EL (cell line): ENCODE measurements at regions not wholly inside any gene's neighbourhood (a gene's known extent, or its start where the extent isn't known, plus 50 kb on each side); places are given as distances from the start of the nearest gene placed in this dataset.
"Not testable (repeated sequence)": the region's sequence is repeated elsewhere in the genome, so short reads cannot be mapped to it uniquely, and the experiment has no call there.

Source experiments
- DNase-seq: peaks from one replicate; pipeline ENCODE4 v3.0.0-alpha.2; 2016

GRCh38 chr5:104915226-104915625 is 1352.6 kb upstream of the NUDT12 start:
- no peak for DNase-seq

GRCh38 chr5:104914536-104915070 is 1352.0 kb upstream of the NUDT12 start:
- DNase-seq: no peak

- no peak for DNase-seq
These were observed 1351.3 kb upstream of the NUDT12 start for GRCh38 chr5:104913841-104914281.

- no peak for DNase-seq
These were observed 1347.2 kb upstream of the NUDT12 start for GRCh38 chr5:104909803-104910202.

GRCh38 chr5:104904561-104904960 is 1342.0 kb upstream of the NUDT12 start:
- DNase-seq: no peak

GRCh38 chr5:104903941-104904340 is 1341.4 kb upstream of the NUDT12 start:
- DNase-seq: no peak

GRCh38 chr5:104891596-104891995 is 1329.0 kb upstream of the NUDT12 start:
- DNase-seq: no peak

GRCh38 chr5:104890767-104891166 is 1328.2 kb upstream of the NUDT12 start:
- no peak for DNase-seq

- no peak for DNase-seq
These were observed 1296.8 kb upstream of the NUDT12 start for GRCh38 chr5:104859437-104859836.

GRCh38 chr5:104852099-104852498 is 1289.5 kb upstream of the NUDT12 start:
- not testable (repeated sequence) for DNase-seq

GRCh38 chr5:104845541-104845940 is 1283.0 kb upstream of the NUDT12 start:
- no peak for DNase-seq

- no peak for DNase-seq
These were observed 1281.2 kb upstream of the NUDT12 start for GRCh38 chr5:104843822-104844221.

GRCh38 chr5:104840284-104840683 is 1277.7 kb upstream of the NUDT12 start:
- no peak for DNase-seq

- DNase-seq: not testable (repeated sequence)
These were observed 1268.9 kb upstream of the NUDT12 start for GRCh38 chr5:104831515-104831914.

- no peak for DNase-seq
These were observed 1259.0 kb upstream of the NUDT12 start for GRCh38 chr5:104821606-104822005.

GRCh38 chr5:104817127-104817526 is 1254.5 kb upstream of the NUDT12 start:
- no peak for DNase-seq

GRCh38 chr5:104815212-104815611 is 1252.6 kb upstream of the NUDT12 start:
- DNase-seq: no peak

- DNase-seq: no peak
These were observed 1238.0 kb upstream of the NUDT12 start for GRCh38 chr5:104800440-104801048.

GRCh38 chr5:104793755-104794080 is 1231.1 kb upstream of the NUDT12 start:
- DNase-seq: no peak

GRCh38 chr5:104793031-104793754 is 1230.6 kb upstream of the NUDT12 start:
- DNase-seq: no peak

GRCh38 chr5:104789366-104789765 is 1226.8 kb upstream of the NUDT12 start:
- DNase-seq: no peak

- DNase-seq: no peak
These were observed 1222.5 kb upstream of the NUDT12 start for GRCh38 chr5:104785097-104785496.

GRCh38 chr5:104774372-104774771 is 1211.8 kb upstream of the NUDT12 start:
- no peak for DNase-seq

- no peak for DNase-seq
These were observed 1201.6 kb upstream of the NUDT12 start for GRCh38 chr5:104764197-104764596.

GRCh38 chr5:104763216-104763615 is 1200.6 kb upstream of the NUDT12 start:
- DNase-seq: no peak
